Subcutaneous abdominal adipose tissue (tissue), 5 donors: ENCODE measurements at regions not wholly inside any gene's neighbourhood (a gene's known extent, or its start where the extent isn't known, plus 50 kb on each side); places are given as distances from the start of the nearest gene placed in this dataset.

Experiments used
- H3K27ac ChIP-seq: one replicate; pipeline ENCODE4 v1.7.0; 2013; ENCODE audit warnings: low read depth, mild to moderate bottlenecking, inconsistent platforms, low read length, moderate library complexity
- H3K27me3 ChIP-seq, 5 donors: one replicate each; pipeline ENCODE4 v1.7.0; 2013; ENCODE audit warnings: low read length in 5 of 5, inconsistent platforms in 1 of 5; ENCODE audit not compliant: control insufficient read depth in 5 of 5, insufficient read depth in 4 of 5
- H3K36me3 ChIP-seq, 5 donors: one replicate each; pipeline ENCODE4 v1.7.0; 2013; ENCODE audit warnings: low read length in 5 of 5; ENCODE audit not compliant: control insufficient read depth in 5 of 5, insufficient read depth in 5 of 5
- H3K4me1 ChIP-seq, 5 donors: one replicate each; pipeline ENCODE4 v1.7.0; 2013; ENCODE audit warnings: low read length in 5 of 5, mild to moderate bottlenecking in 3 of 5, moderate library complexity in 1 of 5; ENCODE audit not compliant: control insufficient read depth in 5 of 5, insufficient read depth in 5 of 5
- H3K4me3 ChIP-seq, 5 donors: one replicate each; pipeline ENCODE4 v1.7.0; 2013; ENCODE audit warnings: low read length in 5 of 5, low read depth in 1 of 5
- H3K9ac ChIP-seq, 5 donors: one replicate each; pipeline ENCODE4 v1.7.0; 2013; ENCODE audit warnings: low read length in 5 of 5, mild to moderate bottlenecking in 4 of 5, moderate library complexity in 3 of 5
- H3K9me3 ChIP-seq, 5 donors: one replicate each; pipeline ENCODE4 v1.7.0; 2013; ENCODE audit warnings: low read length in 5 of 5; ENCODE audit not compliant: control insufficient read depth in 5 of 5
- donor health status: healthy.
- donor health status: healthy.
- donor health status: healthy.
- donor health status: healthy.
- donor health status: healthy.

DNA sequence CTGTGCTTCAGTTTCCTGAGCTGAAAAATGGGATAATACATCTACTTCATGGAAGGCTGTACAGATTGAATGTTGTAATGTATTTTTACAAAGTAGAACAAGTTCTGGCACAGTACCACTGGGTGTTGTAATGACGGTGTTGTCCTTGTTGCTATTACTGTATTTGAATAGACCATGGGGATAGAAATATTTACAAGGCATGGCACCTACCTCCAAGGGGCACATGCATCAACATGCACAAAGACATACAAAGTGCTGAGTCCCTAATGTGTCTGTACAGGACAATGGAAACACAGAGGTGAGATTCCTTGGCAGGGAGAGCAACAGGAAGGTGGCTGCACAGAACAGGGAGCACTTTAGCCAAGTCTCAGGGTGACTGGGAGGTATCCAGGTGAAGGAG, 930.6 kb upstream of the TMEM132C start:
- Histone ChIP-seq H3K36me3 (no peaks in the 10 kb centered on the region), H3K4me1 (no peaks in the 10 kb centered on the region), H3K27ac (no peak overlapping the region), H3K27me3 (peaks cover 0 to 3% (median 0%) of the 10 kb centered on the region in 5 donors), H3K9me3 (peaks cover 0 to 4% (median 0%) of the 10 kb centered on the region in 5 donors), H3K9ac (no peak overlapping the region), H3K4me3 (no peak overlapping the region)

DNA sequence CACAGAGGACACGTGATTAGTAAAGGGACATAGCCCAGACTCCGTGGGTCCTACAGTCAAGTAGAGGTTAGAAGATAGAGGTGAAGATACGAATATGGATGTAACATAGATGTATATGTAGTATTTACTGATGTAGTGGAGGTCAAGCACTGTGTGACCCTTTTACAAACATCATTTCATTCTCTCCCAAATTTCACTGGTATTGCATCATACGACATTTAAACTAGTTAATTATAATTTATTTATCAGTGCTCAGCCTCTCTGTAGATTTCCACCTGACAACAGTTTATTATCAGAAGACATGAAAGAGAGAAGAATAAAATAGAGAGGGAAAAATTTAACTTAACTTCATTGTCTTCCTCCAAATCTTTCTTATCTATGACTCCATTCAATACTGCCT, 927.9 kb upstream of the TMEM132C start:
- peaks cover 0 to 3% (median 0%) of the 10 kb centered on the region in 5 donors for H3K27me3 ChIP-seq
- no peak overlapping the region for H3K4me3 ChIP-seq
- H3K4me1 ChIP-seq: no peaks in the 10 kb centered on the region
- no peaks in the 10 kb centered on the region for H3K36me3 ChIP-seq
- no peak overlapping the region for H3K27ac ChIP-seq
- peaks cover 0 to 4% (median 0%) of the 10 kb centered on the region in 5 donors for H3K9me3 ChIP-seq
- no peak overlapping the region for H3K9ac ChIP-seq

DNA sequence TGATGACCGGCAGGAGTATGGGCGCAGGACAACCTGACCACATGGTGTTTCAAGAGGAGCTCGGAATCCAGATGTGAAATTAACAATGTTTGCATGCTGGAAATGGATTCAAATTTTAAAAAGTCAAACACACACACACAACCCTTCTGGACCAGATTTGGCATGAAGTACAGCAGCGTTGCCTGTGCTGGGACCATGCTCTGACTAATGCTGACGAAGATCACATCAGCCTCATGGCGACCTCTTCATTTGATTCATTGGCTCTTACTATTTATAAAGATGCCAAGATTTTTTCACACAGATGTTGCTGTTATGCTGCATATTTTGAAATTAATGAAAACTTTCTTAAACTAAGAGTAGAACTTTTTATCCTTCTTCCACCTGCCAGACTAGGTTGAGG, 926.6 kb upstream of the TMEM132C start:
- Histone ChIP-seq H3K27ac (no peak overlapping the region), H3K4me3 (no peak overlapping the region), H3K36me3 (no peaks in the 10 kb centered on the region), H3K9ac (no peak overlapping the region), H3K4me1 (no peaks in the 10 kb centered on the region), H3K9me3 (no peaks in the 10 kb centered on the region), H3K27me3 (peaks cover 0 to 3% (median 0%) of the 10 kb centered on the region in 5 donors)

DNA sequence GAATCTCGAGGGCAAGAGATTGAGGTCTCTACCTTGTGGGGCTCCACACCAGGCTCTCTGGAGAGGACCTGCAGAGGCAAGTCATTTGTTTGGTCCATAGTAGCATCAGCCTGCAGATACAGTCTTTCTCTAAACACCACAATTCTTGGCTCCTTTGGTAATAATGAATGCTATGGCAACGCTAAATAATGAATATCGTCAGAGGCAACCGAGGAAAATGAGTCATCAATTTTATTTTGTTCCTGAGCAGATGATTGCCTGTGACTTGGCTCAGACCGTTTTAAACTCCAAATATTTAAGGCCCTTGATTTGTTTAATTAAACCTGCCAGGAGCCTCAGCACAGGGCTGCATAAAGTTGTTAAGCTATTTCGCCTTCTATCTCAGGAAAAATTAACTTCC, 924.1 kb upstream of the TMEM132C start:
- Histone ChIP-seq H3K9ac (no peak overlapping the region), H3K9me3 (peaks cover 0 to 3% (median 0%) of the 10 kb centered on the region in 5 donors), H3K36me3 (no peaks in the 10 kb centered on the region), H3K4me1 (no peaks in the 10 kb centered on the region), H3K27me3 (no peaks in the 10 kb centered on the region), H3K4me3 (no peak overlapping the region), H3K27ac (no peak overlapping the region)

DNA sequence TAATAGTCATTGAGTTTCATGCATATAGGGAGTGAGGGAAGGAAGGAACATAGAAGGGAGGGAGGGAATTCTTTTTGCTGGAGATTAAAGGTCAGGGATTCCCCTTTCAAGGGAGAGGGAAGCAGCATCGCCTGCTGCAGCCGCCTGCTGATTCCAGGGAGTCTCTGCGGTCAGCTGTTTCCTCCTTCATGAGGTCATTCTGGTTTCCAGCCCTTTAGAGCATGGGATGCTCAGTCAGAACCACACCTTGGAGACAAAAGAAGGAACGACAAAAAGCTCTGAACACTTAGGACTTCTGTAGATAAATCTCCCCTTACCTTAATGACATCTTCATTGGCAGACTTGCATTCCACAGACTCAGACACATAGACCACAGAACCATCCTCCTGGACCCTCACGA, 923.0 kb upstream of the TMEM132C start:
- H3K36me3 ChIP-seq: no peaks in the 10 kb centered on the region
- no peak overlapping the region for H3K27ac ChIP-seq
- no peaks in the 10 kb centered on the region for H3K27me3 ChIP-seq
- H3K4me1 ChIP-seq: no peaks in the 10 kb centered on the region
- H3K9me3 ChIP-seq: peaks cover 0 to 3% (median 0%) of the 10 kb centered on the region in 5 donors
- no peak overlapping the region for H3K9ac ChIP-seq
- H3K4me3 ChIP-seq: no peak overlapping the region

DNA sequence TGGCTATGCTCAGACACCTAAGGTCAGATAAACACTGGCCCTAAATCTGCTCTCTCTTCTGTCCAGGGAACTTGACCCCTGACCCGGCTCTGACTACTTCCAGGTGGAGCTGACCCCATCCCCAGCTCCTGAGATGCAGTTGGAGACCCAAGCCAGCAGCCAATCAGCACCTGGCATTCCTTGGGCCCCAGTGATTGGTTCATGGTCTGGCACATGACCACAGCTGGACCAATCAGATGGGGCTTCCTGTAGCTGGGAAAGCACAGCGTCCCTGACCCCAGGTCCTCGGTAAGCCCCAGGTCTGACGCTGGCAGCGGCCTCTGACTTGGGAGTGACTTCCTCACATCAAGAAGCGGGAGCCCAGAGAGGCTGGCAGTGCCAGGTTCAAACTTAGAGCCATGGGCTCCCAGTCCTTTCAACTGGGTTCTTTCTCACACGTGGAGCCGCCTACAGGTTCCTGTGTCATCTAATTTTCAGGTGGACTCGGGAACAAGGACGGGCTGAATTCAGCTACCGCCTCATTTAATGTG, 915.4 kb upstream of the TMEM132C start:
- H3K4me3 ChIP-seq: no peak overlapping the region

DNA sequence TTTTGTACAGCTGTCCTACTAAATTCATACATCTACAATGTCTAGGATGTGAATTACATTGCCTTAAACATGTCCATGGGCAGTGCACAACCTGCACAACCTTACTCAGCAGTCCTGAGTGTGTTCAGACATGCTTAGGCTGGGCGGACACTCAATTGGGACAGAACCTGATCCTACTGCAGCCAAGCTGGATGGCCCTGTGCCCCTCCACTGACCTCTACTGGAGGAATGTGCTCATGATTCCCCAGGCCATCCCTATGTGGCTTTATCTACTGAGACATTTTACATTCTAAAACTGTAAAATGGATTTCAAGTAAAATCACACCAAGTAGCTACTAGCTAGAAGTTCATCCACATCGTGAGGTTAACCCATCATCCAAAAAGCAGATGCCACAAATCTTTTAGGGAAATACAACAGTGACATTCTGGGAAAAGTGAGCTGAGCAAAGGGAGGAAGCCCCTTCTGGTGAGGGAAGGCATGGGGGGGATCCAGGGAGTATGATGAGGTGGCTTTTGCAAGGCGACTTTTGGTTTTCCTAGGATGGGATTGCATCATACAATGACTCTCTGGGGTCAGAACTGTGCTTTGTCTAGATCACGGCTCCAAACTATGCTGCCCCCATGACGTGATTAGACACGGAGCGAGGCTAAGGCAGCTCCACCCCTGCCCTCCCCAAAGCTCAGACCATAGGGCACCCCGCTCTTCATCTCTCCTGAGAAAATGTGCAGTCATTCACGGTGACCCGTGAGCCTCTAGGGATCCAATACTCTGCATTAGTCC, 911.7 kb upstream of the TMEM132C start:
- H3K36me3 ChIP-seq: no peaks in the 10 kb centered on the region

More for the DNA sequence above, 915.4 kb upstream of the TMEM132C start:
- Histone ChIP-seq H3K27ac (no peak overlapping the region), H3K27me3 (no peaks in the 10 kb centered on the region), H3K9ac (no peak overlapping the region), H3K9me3 (peaks cover 0 to 3% (median 0%) of the 10 kb centered on the region in 5 donors), H3K4me1 (no peaks in the 10 kb centered on the region), H3K36me3 (no peaks in the 10 kb centered on the region)

DNA sequence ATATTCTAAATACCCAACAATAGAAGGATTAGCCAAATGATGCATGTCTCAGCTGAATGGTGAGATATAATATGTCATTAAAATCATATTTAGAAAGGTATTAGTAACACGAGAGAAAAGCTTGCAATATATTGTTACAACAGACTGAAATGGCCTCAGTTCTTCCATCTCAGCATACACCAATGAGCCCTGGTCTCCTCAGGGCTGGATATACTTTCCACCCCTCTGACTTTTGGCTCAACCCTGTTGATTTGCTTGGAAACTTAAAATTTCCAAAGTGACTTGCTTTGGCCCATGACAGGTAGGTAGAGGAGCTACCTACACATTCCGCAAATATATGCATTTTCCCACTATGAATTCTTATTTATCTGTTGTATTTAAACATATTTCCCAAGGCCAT, 908.1 kb upstream of the TMEM132C start:
- Histone ChIP-seq H3K4me1 (no peaks in the 10 kb centered on the region), H3K9me3 (no peaks in the 10 kb centered on the region), H3K4me3 (no peak overlapping the region), H3K36me3 (no peaks in the 10 kb centered on the region), H3K9ac (no peak overlapping the region), H3K27me3 (no peaks in the 10 kb centered on the region), H3K27ac (no peak overlapping the region)

More for the DNA sequence above, 911.7 kb upstream of the TMEM132C start:
- Histone ChIP-seq H3K27me3 (no peaks in the 10 kb centered on the region), H3K4me3 (no peak overlapping the region), H3K27ac (no peak overlapping the region), H3K9me3 (no peaks in the 10 kb centered on the region), H3K4me1 (no peaks in the 10 kb centered on the region), H3K9ac (no peak overlapping the region)

DNA sequence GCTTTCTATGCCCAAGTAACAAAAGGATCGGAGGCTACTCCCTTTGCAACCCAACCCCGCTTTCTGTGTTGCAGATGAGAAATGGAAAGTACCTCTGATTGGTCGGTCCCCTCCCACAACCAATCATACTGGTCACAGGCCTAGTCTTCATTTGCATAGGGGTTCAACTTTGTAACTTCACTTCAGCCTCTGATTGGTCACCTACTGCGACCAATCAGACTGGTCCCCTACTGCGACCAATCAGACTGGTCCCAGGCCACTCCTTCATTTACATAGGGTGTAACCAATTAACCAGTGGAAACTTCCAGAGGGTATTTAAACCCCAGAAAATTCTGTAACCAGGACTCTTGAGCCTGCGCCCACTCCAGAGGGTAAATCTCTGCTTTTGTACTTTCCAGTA, 906.4 kb upstream of the TMEM132C start:
- H3K27me3 ChIP-seq: no peaks in the 10 kb centered on the region
- H3K9ac ChIP-seq: no peak overlapping the region

DNA sequence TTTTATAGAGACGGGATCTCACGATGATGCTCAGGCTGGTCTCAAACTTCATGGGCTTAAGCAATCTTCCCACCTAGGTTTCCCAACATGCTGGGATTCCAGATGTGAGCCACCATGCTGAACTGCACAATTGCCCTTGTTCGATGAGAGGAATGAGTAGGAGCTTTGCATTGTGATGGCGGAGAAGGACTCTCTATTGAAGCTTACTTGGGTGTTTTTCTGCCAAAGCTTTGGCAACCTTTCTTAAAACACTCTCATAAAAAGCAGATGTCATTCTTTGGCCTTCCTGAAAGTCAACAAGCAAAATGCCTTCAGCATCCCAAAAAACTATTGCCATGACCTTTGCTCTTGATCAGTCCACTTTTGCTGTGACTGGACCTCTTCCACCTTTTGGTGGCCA, 904.8 kb upstream of the TMEM132C start:
- Histone ChIP-seq H3K27ac (no peak overlapping the region), H3K9ac (no peak overlapping the region), H3K9me3 (no peaks in the 10 kb centered on the region), H3K27me3 (no peaks in the 10 kb centered on the region), H3K4me3 (no peak overlapping the region), H3K4me1 (no peaks in the 10 kb centered on the region), H3K36me3 (no peaks in the 10 kb centered on the region)

More for the DNA sequence above, 906.4 kb upstream of the TMEM132C start:
- no peaks in the 10 kb centered on the region for H3K4me1 ChIP-seq
- H3K36me3 ChIP-seq: no peaks in the 10 kb centered on the region
- no peak overlapping the region for H3K27ac ChIP-seq
- no peak overlapping the region for H3K4me3 ChIP-seq
- H3K9me3 ChIP-seq: no peaks in the 10 kb centered on the region
